AG09319 (cell line): ENCODE measurements at regions not wholly inside any gene's neighbourhood (a gene's known extent, or its start where the extent isn't known, plus 50 kb on each side); places are given as distances from the start of the nearest gene placed in this dataset.
"Not testable (repeated sequence)": the region's sequence is repeated elsewhere in the genome, so short reads cannot be mapped to it uniquely, and the experiment has no call there.

Experiments used
- DNase-seq: peaks from one replicate; pipeline ENCODE4 v3.0.0-alpha.2; 2010; ENCODE audit warnings: low read depth; ENCODE audit errors: extremely low read depth
- CTCF ChIP-seq: IDR thresholded peaks from 2 replicates; pipeline ENCODE4 v1.5.1; 2011; ENCODE audit warnings: low read depth, mild to moderate bottlenecking, inconsistent platforms, low read length, moderate library complexity

- DNase-seq = no peak
- no peak for TF ChIP-seq CTCF
Measured at GRCh38 chrX:27162496-27162895, 300.6 kb downstream of the PPP4R3C start.

- DNase-seq = not testable (repeated sequence)
Measured at GRCh38 chrX:27156921-27157320, 306.2 kb downstream of the PPP4R3C start.

DNA sequence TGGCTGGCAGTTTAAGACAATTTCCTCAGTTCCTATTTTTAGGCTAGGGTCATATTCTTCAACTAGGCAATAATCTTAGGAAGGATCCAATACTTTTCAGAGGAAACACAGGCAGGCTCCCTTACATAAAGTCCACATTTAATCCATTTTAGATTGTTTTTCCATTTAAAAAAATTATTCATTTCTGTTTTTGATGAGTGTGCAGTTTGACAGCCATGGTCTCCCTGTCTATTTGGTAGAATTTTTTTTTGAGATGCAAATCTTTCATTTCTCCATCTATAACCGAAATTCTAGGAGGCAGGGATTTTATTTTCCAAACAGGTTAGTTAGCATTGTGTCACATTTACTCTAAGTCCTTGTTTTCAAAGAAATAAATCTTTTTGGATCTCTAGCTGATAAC, 326.8 kb downstream of the PPP4R3C start:
- no peak for TF ChIP-seq CTCF
- no peak for DNase-seq

DNA sequence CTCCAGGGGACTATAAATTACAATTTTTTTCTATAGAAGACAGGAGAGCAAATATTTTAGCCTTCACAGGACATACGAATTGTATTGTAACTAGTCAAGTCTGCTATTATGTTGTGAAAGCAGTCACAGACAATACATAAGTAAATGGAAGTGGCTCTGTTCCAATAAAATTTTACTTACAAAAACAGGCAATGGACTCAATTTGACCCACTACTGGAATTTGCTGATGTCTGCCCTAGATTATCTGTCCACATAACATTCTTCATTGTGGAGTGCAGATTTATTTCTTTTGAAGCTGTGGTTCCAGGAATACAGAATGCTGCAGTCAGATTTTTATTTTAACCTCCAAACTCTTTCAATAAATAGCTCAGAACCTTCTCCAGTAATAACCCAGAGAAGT, 330.3 kb downstream of the PPP4R3C start:
- DNase-seq = no peak
- TF ChIP-seq CTCF = no peak

GRCh38 chrX:27087176-27087575, 376.0 kb downstream of the PPP4R3C start:
- not testable (repeated sequence) for DNase-seq

DNA sequence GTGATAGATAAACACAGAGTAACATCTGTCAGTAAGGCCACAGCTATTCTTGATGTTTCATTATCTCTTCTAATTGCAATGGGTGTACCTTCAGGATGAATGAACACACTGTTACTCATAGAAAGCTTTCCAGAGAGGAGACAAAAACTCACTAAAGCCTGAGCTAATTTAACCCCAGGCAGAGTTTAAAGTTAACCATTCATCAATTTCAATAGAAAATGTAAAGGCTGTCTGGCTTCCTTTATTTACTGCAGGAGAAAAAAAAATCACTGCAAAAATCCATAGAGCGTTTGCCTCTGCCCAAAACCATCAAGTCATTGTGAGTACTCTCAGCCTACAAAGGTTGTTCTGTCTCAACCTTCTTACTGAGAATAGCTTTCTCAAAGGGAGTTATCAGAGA, 376.9 kb downstream of the PPP4R3C start:
- no peak for DNase-seq
- TF ChIP-seq CTCF = no peak

DNA sequence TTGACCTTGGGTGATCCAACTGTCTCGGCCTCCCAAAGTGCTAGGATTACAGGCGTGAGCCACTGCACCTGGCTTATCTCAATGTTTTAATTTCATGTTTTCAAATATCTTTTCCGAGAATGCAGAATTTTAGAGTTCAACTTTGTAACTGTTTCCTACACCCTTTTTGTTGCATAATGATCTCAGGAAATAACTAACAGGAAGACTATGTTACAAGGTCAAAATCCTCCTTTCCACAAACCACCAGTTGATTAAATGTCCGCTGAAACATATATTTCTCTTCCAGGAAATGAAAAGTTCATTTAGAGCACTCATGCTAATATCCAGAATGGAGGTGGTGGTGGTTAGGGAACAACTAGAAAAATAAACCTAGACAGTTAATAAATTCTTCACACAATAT, 377.8 kb downstream of the PPP4R3C start:
- DNase-seq = no peak
- no peak for TF ChIP-seq CTCF

DNA sequence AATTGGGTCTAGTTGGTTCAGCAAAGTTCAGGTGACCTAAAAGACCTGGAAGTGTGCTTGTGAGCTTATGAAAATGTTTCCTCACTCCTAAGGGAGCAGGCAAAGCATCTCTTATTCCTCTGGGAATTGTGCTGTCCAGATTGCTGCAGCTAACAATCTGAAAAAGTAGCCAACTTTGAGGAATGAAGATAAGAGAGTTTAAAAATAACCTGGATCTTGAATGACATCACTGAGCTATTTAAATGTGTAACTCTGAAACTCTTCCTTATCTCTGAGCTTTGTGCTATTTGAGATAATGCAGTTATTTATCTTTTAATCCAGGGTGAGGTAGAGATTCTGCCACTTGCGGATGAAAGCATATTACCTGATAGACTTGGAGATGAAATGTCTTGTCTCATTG, 384.8 kb downstream of the PPP4R3C start:
- no peak for TF ChIP-seq CTCF

DNA sequence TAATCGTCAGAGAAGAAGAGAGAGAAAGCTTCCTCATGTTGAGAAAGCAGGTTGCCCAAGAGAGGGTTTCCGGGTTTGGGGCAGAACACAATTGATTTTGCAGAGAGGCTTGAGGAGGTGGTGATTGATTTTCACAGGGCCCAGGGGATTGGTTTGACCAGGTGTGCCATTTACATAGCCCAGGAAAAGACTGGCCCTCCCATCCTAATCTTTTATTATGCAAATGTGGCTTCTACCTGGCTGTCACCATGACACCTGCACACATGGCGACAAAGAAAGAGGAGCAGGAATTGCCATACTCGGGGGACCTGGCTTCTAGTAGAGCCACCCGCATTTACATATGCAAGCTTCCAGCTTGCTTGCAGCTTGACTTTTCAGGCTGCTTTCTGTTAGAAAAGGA, 405.3 kb downstream of the PPP4R3C start:
- DNase-seq = no peak

More for the DNA sequence above, 384.8 kb downstream of the PPP4R3C start:
- no peak for DNase-seq

More for the DNA sequence above, 405.3 kb downstream of the PPP4R3C start:
- TF ChIP-seq CTCF = no peak
